DMS53 treated with DMSO at 0.1 percent for 48 hours (cell line): ENCODE measurements at regions not wholly inside any gene's neighbourhood (a gene's known extent, or its start where the extent isn't known, plus 50 kb on each side); places are given as distances from the start of the nearest gene placed in this dataset.

Source experiments
- DNase-seq: peaks from one replicate; lab custom pipeline; 2025; ENCODE audit not compliant: unreplicated experiment; lab: John Stamatoyannopoulos, UW

DNA sequence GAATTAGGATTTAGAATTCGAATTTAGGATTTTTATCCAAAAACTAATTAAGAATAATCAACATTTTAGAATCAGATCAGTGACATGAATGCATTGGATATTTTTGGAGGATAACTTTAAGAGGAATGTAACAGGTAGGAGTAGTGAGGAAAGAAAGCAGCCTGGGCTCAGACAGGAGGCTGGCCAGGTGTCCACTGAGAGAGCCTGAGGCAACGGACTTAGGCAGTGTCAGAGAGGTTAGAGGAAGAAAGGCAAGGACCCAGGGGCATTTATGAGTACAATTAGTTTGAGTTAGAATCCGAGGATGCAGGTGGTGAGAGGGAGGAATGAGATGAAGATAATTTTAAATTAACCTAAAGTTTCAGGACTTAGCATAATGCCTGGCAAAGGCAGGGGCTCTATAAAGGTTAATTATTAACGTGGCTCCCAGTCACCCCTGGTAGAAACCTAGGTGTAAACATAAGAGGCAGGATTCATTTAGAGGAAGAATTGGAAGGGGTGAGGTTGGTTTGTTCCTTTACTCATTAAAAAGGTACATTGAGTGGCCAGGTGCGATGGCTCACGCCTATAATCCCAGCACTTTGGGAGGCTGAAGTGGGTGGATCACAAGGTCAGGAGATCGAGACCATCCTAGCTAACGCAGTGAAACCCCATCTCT, 507.1 kb downstream of the TMEM182 start:
- peak; percentile 81 for DNase-seq

DNA sequence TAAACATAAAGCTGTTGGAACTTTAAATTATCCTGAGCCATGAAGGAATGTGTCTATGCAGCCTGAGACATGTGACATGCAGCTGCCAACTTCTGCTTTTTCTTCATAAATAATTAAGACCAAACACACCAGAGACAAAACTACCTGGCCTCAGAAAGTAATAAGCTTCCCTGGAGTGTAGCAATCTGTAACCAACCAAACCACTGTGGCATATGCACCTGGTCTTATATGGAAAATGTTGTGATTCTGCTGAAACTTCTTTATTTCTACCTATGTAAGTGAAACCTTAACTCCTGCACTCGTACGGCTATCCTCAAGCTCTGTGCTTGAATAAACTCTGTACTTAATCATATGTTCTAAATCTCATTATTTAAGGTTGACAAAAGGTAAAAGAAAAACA, 515.0 kb downstream of the TMEM182 start:
- DNase-seq: no peak

DNA sequence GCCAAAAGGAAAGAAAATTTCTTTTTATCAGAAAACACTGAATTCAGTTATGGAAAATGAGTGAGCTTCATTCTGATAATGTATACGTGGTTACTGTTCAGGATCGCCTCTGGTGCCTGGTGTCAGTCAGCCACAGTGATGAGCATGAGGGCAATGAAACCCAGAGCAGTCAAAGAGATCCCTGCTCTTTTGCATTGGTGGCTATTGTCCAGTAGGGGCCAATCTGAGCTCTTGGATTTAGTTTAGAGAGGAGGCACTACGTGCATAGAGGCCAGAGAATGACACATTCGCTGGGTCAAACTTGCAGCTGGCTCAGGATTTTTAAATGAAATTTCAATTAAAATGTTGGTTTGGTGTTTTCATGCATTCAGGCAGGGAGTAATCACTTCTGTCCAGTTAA, 522.9 kb downstream of the TMEM182 start:
- DNase-seq: no peak

DNA sequence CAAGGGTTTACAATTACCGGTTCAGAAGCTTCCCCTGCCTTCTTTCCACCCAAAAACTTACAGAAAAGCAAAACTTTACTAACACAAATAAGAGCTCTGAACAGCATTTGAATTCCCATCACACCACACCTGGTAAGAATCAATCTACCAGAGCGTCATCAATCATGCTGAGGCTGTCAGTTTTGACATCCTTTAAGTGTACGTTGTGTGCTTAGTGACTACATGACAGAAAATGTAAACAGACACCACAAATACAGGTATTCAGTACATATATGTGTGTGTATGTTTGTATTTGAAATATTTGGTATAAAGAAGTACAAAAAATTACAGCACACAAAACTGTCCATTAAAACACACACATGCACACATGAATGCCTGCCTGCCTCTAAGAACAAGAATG, 523.5 kb downstream of the TMEM182 start:
- DNase-seq: peak; percentile 74

DNA sequence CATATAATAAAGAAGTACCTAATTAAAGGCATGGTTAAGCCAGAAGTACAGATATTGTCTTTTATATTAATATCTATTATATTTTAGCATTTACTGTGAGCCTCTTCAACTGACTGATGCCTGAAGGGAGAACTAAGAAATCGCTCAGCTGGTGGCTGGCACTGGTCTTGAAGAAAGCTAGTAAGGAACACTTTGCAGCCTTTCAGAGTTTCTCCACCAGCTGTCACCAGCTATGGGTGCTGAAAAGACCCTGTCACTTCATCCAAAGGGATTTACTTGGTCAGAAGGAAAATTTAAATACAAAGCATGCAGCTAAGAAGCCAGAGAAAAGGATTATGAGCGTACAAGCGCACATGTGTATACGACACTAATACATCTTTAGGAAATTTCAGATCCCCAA, 525.9 kb downstream of the TMEM182 start:
- no peak for DNase-seq

DNA sequence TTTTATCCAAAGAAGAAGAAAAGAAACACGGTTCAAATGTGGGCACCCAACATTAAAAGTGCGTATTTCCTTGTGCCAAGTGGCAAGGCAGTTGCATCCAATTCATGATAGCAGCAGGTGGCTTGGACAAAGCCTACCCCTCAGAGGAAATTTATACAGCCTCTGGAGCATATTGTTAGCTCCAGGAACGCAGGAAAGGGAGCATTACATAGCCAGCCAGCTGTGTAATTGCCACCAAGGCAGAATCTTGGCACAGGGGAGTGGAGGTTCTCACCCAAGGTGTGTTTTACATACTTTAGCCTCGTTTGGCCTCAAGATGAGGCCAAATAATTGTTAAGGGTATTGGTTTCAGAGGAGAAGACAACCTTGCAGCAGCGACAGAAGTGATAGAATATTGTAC, 526.9 kb downstream of the TMEM182 start:
- DNase-seq: no peak

DNA sequence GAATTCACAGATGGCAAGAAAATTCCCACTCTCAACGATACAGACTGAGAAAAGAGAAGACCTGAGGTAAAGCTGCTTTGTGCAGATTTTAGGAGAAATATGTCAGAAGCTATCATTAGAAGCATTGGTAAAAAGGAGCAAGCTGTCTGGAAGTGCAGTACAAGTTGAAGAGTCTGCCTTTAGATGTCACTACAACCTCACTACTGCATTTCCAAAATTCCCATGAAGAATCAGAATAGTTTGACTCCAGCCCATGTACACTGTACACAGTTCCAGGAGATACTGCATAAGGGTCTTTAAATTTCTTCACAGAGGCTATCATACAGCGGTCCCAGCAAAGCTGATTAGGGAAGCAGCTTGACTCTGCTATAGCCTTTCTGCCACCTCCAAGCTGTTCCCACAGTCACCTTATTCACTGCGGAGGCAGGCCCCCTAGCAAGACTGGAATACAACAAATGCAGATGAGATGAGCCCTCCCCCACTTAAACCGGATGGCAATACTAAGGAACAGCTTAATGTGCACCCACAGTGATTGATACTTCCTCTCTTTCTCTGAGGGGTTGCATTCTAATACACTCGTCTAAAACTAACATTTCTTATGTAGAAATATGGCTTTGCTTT, 527.4 kb downstream of the TMEM182 start:
- peak; percentile 39 for DNase-seq

DNA sequence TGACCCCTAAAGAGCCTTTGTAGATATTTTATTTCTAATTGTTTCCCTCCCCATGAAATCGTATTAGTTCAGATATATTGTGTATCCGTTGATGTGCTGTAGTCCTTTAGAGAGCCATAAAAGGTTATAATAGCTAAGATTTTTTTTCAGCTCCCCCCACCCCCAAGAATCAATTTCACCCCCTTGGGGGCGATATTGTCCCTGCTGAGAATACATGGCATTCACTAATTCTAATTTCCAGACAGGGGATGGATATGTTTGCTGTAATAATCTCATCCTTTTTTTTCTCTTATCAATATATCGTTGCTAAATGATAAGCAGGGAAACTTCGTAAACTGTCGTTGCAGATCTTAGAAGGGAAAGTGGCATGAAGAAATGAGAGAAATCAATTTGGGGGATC, 530.7 kb downstream of the TMEM182 start:
- peak; percentile 27 for DNase-seq

GRCh38 chr2:103293067-103293741, 531.4 kb downstream of the TMEM182 start:
- no peak for DNase-seq

DNA sequence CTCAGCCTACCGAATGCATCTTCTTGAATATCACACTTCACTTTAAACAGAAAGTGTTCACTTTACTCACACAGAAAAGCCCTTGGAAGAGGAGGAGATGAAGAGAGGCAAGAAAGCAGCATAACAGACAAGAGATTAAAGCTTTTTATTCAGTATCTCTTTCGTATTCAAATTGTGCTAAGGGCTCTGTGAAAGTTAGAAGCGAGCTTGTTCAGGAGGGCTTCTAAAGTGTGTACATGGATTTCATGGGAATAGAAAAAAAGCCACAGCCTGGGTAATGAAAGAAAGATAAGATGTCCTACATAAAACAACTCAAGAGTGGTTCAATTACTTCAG, 531.9 kb downstream of the TMEM182 start:
- no peak for DNase-seq

GRCh38 chr2:103294420-103294819, 532.6 kb downstream of the TMEM182 start:
- DNase-seq: no peak

GRCh38 chr2:103295591-103295990, 533.8 kb downstream of the TMEM182 start:
- no peak for DNase-seq

GRCh38 chr2:103324671-103325070, 562.8 kb downstream of the TMEM182 start:
- no peak for DNase-seq

DNA sequence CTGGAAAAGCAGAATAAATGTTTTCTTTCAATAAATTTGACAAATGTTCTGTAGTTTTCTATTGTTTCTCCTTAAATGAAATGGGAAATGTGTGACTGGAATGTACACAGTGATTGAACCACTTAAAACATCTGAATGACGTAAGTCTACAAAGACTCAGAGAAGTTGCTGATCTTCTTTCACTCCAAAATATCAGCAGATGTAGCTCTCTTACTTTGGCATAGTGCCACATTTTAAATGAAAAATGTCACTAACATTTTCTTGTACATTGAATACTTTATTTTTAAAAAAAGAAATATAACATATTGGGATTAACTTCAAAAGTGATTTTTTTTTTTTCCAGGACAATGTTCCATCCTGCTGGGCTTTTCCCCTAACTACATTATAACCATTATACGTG, 565.6 kb downstream of the TMEM182 start:
- no peak for DNase-seq

DNA sequence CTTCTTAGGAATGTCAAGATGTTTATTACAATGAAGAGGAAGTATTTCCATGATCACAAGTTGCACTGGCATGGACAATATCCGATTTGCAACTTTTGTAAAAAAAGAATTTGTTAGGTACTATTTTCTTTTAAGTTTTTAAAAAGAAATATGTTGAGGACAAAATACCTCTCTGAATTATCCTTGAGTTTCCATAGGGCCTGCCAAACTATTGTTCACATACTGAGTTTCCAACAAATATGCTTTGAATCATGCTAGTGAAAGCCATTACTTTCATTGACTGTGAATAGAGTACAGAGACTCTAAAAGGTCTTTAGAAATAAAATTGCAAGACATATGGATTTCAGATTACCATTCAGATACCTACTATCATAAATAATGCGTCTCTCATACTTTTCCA, 566.1 kb downstream of the TMEM182 start:
- no peak for DNase-seq

DNA sequence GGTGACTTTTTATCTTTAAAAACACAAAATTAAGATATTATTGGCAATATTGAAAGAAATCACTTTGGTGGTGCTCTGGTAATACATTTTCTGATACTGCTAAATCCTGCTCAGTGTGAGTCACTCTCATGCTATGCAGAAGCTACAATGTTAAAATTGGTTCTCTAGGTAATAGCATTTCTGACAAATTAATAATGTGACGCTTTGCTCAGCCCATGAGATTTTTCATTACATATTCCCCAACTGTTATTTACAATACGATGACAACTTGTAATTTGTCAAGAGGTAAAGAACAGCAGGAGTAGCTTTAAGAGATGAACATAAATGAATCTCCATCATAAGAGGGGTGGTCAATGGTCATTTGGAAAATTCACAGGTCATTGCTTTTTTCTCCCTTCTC, 573.6 kb downstream of the TMEM182 start:
- no peak for DNase-seq

- DNase-seq: no peak
These were observed 577.0 kb downstream of the TMEM182 start for GRCh38 chr2:103338819-103339218.

DNA sequence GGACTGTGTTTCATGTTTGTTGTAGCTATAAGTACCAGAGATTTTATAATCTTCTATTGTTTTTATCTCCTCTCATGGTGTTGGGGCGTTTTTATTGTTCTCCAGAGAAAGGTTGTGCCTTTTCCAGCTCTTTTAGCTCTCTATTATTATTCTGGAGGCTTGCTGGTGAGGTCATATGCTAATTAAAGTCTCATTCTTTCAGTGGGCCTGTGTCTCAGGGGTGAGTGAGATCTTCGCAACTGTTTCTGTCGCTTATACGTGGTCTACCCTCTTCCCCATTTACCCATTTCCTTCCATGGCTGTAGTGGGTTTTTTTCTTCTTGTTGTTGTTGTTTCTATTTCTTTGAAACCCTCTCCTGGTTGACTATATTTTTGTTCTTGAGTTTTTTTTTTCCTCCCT, 584.9 kb downstream of the TMEM182 start:
- no peak for DNase-seq

GRCh38 chr2:103353774-103354173, 591.9 kb downstream of the TMEM182 start:
- DNase-seq: peak; percentile 46

GRCh38 chr2:103355287-103355686, 593.5 kb downstream of the TMEM182 start:
- DNase-seq: no peak

- peak; percentile 51 for DNase-seq
These were observed 599.9 kb downstream of the TMEM182 start for GRCh38 chr2:103361712-103362111.

DNA sequence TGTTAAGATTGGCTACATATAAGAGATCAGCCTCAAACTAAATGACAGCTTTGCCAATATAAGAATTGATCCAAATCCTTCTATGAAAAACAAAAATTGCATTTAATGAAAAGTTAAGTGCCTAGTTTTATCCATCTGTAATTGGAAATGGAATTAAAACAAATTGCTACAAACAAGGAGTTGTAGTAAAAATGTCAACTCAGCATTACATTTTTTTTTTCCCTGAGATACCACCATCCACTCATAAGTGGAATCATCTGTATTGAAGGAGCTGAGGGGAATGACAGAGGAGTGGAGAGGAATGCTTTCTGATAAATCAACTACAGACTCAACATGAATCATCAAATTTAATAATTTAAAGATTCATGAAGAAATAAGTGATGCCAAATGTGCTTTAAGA, 601.8 kb downstream of the TMEM182 start:
- DNase-seq: no peak

- DNase-seq: peak; percentile 38
These were observed 602.3 kb downstream of the TMEM182 start for GRCh38 chr2:103364177-103364576.
